Renal cortex interstitium (tissue), 11 donors: ENCODE measurements at regions not wholly inside any gene's neighbourhood (a gene's known extent, or its start where the extent isn't known, plus 50 kb on each side); places are given as distances from the start of the nearest gene placed in this dataset.
A peak's percentile ranks its signal among the peaks of the same experiment; 100 is the strongest.

Experiments used
- DNase-seq, 11 donors: peaks; one replicate each; pipeline ENCODE4 v3.0.0-alpha.2; 2013; ENCODE audit warnings: low read depth in 9 of 11, low spot score in 4 of 11; ENCODE audit errors: extremely low read depth in 1 of 11

DNA sequence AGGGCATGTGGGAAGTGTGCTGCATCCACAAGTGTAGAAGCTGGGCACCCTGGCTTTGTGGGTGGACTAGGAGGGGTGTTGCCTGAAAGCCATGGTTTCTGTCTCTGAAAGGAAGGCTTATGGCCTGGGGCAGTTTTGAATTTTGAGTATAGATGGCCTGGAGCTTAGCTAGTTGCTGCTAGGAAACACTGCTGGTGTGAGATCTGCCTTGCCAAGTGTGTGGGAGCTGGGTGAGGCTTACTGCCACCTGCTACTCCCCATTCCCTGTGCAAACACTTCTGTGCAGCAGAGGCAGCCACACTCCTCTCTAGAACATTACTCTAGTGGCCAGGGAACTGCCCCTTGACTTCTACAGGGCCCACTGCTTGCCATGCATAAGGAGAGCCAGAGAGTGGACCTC is 831.7 kb upstream of the LRRTM1 start:
- no peak for DNase-seq

DNA sequence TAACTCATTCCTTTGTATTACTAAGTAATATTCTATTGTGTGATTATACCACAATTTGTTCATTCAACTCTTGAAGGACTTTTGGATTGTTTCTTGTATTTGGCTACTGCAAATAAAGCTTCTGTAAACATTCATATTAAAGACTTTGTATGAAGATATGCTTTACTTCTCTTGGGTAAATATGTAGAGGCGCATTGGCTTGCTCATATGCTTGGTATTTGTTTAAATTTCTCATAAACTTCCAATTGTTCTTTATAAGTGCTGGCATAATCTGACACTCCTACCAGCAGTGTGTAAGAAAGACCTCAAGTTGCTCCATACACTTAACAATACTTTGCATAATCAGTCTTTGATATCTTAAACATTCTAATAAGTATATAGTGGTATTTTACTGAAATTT is 792.8 kb upstream of the LRRTM1 start:
- DNase-seq, result no peak

DNA sequence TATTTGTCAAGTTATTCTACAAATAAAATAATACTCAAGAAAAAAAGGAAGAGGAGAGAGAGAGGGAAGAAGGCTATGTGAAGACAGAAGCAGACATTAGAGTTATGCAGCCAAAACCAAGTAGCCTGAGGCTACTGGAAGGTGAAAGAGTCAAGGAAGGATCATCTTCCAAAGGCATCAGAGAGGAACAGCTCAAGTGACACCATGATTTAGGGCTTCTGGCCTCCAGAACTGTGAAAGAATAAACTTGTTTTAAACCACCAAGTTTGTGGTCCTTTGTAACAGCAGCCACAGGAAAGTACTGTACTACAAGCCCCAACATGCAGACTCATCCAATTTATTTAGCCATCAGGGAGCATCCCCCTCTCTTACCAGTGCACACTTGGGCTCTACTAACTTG is 788.5 kb upstream of the LRRTM1 start:
- DNase-seq, result peak in 1 of 11 donors; percentile 7

DNA sequence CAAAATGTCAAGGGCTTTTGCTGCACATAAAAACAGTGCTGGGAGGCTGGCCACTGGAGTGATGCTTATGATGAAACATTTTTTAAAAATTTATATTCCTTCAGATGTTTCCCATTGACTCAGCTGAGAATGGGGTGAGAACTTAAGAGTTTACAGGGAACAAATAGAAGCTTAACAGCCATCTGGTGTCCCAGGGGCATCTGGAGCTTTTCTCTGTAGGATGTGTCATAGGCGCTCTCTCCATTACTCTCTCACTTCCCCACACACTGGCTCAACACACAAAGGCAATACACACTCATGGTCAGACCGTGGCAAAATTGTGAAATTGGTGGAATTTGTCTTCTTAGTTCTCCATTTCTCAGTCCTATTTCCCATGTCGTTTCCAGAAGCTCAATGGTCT is 783.1 kb upstream of the LRRTM1 start:
- no peak for DNase-seq

DNA sequence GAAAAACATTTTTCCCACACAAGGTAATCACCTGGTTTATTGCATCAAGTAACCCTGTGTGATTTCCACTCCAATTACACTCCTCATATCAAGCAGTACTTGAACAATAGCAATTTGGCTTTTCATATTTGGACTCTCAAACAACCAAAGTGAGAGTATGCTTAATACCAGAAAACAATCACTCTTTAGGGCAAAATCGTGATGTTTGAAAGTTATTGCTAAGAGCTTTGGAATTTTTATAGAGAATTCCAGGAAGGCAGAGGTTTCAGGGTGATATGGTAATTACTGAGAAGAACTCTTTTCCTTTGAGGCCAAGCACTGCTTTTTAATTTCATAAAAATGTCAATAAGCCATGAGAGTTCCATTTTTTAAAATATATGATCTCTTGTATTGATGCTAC is 779.5 kb upstream of the LRRTM1 start:
- no peak for DNase-seq

DNA sequence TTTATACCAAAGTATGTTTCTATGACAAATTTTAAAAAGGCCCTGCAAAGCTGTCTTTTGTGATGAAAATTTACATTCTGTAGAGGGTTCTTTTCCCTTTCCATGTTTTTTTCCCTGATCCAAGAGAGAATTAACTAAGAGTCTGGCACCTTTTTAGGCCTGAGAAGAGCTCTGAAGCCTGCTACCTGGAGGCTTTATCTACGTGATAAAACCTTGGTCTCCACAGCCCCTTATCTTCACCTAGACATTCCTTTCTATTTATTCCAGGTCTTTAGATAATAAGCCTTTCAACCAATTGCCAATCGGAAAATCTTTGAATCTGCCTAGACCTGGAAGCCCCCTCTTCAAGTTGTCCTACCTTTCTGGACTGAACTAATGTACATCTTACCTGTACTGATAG is 774.1 kb upstream of the LRRTM1 start:
- no peak for DNase-seq

DNA sequence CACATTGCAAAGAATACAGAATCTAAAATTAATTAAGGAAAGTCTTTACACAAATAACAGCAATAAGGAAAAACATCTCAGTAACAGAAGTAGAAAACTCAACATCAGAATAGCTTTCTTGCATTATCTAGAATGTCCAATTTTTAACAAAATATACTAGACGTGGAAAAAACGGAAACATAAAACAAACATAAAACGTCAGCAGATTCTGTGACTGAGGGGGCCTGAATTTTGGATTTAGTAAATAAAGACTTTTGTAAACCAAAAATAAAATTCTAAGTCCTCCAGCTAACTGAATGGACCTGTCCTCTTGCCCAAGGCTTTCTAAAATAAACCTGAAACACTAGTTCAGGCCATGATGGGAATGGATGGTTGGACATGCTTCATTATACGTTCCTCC is 773.5 kb upstream of the LRRTM1 start:
- DNase-seq, result no peak

DNA sequence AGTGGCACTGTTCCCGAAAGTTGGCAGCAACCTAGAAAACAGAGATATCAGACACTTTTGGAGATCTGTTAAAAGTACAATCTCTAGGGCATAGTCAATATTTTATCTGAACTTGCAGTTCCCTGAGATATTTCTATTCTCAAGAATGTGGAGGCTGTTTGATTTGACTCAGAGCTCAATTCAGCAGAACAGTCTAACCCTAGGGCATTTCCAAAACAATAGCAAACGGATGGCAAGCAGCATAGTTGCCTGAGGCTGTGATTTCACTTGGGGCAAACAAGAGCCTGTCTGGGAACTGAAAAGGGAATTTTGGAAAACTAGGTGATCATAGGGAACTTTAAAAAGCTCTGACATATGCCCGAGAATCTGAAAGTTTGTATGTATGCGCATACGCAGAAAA is 772.8 kb upstream of the LRRTM1 start:
- no peak for DNase-seq

DNA sequence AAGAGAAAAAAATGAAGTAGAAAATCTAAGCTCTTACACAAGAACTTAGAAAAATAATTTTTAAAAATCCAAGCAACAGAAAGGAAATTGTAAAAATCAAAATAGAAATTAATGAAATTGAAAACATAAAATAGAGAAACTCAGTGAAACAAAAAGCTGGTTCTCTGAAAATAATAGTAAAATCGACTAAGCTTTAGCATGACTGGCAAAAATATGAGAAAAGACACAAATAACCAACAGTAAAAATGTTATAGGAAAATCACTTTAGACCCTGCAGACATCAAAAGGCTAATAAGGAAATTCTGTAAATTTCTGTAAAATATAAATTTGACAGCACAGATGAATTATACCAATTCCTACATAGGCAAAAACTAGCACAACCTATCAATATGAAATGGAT is 768.9 kb upstream of the LRRTM1 start:
- no peak for DNase-seq

DNA sequence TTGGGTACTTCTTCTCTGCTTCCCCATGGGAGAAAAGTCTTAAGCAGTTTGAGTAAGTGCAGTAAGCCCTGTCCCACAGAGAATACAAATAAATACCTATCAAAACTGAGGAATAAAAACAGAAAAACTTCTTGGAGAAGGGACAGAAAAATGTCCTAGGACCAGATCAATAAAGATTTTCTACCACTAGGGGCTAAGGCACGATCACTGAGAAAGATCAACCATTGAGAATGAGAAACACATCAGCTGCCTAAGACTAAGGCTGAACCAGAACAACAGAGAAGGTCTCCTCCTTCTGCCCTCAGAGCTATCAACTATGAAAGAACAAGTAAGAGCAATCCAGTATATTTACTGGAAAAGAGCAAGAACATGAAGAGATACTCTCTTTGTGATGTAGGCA is 763.6 kb upstream of the LRRTM1 start:
- DNase-seq, result no peak

DNA sequence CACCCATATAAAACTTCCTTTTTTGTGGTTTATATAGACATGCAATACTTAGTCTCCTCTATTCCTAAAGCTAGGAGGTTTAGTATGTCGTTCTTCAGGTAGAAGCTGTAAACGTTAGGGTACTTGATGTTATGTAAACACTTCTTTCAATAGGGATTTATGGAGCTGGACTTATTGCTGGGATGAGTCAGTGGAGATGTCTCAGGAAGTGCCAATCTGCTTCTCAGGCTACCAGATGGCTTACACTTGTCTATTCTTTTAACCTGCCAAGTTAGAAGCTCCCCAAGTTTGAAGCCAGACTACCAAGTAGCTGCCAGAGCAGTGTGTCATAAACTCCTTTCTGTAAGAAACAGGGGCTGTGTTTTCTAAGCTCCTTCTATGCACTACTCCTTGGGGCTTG is 756.5 kb upstream of the LRRTM1 start:
- no peak for DNase-seq

DNA sequence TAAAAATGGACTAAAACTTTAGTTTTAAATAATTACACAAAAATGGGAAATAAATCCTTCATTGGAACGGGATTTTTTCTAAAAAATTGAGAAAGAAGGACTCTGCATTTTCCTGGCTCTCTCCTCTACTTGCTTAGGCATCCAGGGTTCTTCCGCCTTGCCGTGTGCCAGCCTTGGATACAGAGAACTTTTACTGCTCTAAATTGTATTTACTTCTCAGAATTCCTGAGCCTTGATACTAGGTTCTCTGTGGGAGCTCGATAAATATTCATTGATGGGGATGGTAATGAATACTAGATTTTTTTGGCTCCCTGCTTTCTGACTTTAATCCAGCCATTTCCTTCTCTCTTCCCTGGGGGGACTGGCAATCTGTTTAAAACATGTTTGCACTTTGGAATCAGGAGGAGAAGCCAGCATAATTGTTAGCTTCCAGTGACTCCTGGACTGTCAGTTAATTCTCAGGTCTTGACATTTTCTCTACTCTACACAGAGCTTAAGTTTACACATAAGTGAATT is 746.1 kb upstream of the LRRTM1 start:
- no peak for DNase-seq

DNA sequence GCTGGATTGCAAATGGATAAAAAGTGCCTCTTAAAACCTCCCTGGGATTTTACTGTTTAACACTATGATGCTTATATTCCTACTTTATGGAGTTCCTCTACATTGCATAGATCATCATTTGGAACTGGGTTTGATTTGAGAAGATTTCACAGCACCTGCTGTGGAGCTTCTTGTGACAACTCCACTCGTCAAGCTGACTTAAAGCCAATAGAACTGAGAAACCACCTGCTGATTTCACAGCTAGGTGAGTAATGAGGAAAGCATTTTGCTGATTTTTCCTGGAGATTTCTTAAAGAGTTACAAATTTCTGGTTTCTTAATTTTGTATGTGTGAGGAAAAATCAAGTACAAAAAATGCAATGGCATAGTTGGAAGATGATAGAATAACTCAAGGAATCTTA is 739.1 kb upstream of the LRRTM1 start:
- DNase-seq, result no peak

DNA sequence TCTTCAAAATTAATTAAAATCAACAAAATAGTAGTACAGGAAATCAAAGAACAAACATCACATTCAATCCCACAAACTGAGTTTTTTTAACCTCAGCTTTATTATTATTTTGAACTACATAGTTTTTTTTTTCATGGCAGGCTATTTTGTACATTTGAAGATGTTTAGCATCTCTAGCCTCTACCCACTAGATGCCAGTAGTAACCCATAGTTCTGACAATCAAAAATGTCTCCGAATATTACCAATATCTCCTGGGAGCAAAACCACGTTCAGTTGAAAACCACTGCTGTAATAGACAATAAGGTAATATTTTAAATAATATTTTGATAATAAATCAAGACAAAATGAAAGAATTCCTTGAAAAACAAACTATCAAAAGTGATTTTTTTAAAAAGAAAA is 702.6 kb upstream of the LRRTM1 start:
- DNase-seq, result no peak

DNA sequence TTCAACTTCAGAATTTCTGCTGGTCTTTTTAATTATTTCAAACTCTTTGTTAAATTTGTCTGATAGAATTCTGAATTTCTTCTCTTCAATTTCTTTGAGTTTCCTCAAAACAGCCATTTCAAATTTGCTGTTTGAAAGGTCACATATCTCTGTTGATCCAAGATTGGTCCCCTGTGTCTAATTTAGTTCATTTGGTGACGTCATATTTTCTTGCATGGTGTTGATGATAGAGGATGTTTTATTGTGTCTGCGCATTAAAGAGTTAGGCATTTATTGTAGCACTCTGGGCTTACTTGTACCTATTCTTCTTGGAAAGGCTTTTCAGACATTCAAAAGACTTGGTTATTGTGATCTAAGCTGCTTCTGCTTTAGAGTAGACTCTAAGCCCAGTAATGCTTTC is 698.4 kb upstream of the LRRTM1 start:
- no peak for DNase-seq

DNA sequence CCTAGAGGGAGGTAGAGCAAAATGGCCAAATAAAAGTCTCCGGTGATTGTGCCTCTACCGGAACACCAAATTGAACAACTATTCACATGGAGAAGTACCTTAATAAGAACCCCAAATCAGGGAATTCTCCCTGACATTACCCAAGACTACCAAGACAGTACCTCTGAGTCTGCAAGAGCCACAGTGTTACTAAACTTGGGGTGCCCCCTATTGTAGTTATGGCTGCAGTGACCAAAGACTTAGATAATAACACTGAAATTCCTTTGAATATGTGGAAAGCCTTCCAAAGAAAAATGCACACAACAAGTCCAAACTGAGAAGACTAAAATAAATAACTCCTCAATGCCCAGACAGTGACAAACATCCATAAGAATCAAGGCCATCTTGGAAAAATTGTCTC is 682.9 kb upstream of the LRRTM1 start:
- no peak for DNase-seq

DNA sequence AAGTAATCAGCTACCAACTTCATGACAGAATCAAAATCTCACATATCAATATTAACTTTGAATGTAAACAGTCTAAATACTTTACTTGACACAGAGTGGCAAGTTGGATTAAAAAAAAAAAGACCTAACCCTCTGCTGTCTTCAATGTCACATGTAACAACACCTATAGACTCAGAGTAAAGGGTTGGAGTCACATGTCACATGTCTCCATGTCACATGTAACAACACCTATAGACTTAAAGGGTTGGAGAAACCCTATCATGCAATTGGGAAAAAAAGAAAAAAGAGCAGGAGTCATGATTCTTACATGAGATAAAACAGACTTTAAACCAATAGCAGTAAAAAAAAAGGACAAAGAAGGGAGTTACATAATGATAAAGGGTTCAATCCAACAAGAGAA is 665.3 kb upstream of the LRRTM1 start:
- no peak for DNase-seq

DNA sequence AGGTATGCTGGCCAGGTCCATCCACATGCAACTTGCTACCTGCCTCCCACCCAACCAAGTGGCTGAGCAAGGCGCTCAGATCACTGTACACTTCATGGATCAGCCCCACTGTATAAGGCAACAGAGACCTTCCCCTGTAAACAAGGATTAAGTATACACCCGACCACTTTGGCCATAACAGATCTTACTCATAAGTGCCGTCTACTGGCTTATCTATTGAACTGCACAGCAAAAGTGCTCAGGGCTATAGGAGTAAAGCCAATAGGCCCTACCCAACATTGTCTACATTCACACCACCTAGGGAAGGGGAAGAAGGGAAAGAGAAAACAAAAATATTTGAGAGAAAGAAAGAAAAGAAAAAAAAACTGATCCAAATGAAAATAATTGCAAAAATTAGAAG is 663.9 kb upstream of the LRRTM1 start:
- no peak for DNase-seq

DNA sequence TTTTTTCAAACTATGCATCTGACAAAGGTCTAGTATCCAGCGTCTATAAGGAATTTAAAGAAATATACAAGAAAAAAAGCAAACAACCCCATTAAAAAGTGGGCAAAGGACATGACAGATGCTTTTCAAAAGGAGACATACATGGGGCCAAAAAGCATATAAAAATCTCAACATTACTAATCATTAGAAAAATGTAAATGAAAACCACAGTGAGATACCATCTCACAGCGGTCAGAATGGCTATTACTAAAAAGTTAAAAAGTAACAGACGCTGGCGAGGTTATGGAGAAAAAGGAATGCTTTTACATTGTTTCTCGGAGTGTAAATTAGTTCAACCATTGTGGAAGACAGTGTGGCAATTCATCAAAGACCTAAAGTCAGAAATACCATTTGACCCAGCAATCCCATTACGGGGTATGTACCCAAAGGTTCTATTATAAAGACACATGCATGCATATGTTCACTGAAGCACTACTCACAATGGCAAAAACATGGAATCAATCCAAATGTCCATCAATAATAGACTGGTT is 643.1 kb upstream of the LRRTM1 start:
- peak in 2 of 11 donors; percentile 2 for DNase-seq

DNA sequence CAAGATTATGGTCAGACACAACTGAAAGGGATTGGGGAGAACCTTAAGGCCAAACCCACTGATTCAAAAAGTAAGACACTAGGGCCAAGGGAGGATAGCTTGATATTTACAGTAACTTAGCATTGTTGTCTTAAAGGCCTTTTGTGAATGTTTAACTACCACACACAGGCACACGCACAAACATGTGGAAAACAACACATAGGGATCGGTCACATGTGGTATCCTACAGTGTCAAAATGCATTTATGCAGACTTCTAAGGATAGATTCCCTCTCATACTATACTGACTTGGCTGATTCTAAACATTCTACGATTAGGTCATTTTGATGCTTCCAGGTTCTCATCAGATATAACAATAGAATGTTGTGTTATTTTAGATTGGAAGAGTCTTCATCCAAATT is 638.9 kb upstream of the LRRTM1 start:
- DNase-seq, result no peak

DNA sequence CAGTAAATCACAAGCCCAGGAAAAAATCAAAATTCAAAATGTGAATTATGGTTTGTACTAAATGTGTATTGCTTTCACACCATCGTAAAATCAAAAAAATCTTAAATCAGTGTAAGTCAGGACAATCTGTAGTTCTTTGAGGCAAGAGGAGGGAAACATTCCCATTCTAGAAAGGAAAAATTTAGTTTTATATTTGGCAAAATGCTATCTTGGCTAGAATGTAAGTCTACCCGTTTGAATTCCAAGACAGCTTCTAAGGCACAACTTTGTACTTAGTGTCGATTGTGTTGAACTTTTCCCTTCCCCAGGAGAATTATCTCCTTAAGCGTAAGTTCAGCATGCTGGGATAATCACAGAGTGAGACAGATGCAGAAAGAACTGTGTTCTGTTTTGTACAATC is 638.2 kb upstream of the LRRTM1 start:
- DNase-seq, result no peak

DNA sequence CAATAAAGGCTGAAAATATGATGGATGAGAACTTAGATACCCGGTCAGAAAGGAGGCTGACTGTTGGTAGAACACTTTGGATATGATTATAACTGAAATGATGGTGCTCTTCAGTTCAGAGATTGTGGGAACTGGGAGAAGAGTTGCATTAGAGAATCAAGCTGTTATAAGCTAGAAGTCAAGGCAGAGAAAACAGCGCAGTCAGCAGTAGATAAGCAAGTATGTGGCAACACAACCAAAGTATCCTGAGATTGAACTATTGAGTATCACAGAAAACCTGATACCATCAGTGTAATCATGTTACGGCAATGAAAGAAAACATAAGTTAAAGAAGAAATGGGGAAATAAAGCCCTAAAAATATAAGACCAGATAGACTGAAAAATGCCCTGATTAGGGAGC is 633.9 kb upstream of the LRRTM1 start:
- no peak for DNase-seq
